GM19043 (cell line): ENCODE measurements at regions not wholly inside any gene's neighbourhood (a gene's known extent, or its start where the extent isn't known, plus 50 kb on each side); places are given as distances from the start of the nearest gene placed in this dataset.
"Not testable (repeated sequence)": the region's sequence is repeated elsewhere in the genome, so short reads cannot be mapped to it uniquely, and the experiment has no call there.

Experiments used
- ATAC-seq: cut with Tn5 transposase; IDR thresholded peaks from one replicate; pipeline ENCODE4 v1.9.1; 2021; ENCODE audit warnings: low read depth; ENCODE audit not compliant: unreplicated experiment

DNA sequence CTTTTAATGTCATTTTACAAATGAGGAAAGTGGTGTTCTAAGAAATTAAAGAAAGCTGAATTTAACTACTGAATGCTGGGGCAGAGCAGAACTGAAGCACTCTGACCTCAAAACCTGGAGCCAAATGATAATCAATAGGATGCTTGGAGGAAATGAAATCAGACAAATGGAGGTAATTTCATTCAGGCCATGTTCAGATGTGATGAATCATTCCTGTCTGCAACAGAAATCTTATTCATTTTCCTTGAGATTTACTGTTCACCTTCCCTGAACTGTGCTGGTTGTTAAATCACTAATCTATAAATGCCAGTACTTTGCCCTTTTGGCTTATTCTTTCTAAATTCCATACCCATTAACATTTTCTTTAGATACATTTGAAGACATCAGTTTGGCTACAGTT is 85.6 kb upstream of the SNX7 start:
- ATAC-seq = no peak

- no peak for ATAC-seq
Observed at GRCh38 chr1:98565951-98566350, 95.6 kb upstream of the SNX7 start.

GRCh38 chr1:98559291-98559690 is 102.2 kb upstream of the SNX7 start:
- ATAC-seq = no peak

GRCh38 chr1:98557895-98558294 is 103.6 kb upstream of the SNX7 start:
- no peak for ATAC-seq

GRCh38 chr1:98556521-98557158 is 104.9 kb upstream of the SNX7 start:
- ATAC-seq = no peak

DNA sequence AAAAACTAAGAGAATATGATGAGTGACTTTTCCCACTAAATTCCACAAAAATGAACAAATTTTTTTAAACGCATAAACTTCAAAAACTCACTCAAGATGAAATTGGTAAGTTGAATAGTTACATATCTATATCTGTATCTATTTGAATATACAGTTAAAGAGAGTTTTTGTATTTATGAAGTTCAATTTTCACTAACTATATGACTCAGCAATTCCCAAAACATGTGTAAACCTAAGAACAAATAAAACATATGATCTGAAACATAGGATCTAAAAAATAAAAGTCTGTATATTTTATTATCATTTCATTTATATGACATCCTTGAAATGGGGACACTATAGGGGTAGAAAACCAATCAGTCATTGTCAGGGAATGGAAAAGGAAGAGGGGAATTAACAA is 105.7 kb upstream of the SNX7 start:
- ATAC-seq = no peak

- not testable (repeated sequence) for ATAC-seq
Observed at GRCh38 chr1:98552576-98553074, 108.9 kb upstream of the SNX7 start.

DNA sequence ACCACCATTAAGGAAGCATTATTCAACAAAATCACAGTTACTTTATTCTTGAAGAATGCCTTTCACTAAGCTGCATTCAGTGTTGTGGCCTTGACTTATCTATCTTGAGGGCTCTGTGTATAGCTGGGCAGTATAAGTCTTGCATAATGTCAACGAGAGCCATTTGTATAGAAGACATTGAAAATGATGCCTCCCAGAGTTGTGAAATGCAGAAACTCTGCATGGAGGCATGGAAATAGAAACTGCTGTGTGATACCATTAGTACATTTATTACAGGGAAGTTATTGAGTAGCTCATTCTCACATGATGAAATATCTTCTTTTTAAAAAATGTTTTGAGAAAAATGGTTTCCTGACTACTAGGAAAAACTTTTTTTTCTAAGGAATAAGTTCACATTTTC is 111.4 kb upstream of the SNX7 start:
- no peak for ATAC-seq

DNA sequence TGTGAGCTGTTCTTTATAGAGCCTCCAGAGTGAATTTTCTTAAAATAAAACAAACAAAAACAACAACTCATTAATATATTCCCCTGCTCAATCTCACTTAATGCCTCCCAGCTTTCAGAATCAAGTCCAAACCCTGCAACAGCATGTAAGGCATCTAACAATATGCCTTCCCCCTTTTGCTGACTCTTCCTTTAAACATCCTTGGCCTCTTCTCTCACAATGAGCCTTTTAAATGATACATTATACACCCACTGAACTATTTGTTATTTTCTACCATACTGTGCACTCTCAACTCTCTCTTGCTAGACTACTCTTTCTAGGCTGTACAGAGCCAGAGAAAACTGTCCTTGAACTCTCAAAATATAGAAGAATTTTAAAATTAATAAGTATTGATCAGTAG is 115.2 kb upstream of the SNX7 start:
- ATAC-seq = no peak

DNA sequence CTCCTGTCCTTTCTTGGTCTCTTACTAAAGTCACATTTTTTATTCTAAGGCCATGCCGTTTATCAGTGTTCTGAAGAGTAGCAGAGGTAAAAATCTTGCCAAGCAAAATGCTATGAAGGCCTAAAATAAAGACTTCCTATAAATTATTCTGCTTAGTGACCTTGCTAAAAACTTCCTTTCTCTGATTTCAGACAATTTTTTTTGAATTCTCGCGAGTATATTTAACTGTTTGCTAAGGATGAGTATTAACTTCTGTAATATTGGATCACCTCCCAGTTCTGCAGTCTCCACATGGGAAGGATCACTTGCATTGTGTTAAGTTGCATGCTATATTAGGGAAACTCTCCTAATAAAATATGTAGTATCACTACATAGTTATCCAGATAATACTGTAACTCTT is 123.4 kb upstream of the SNX7 start:
- ATAC-seq = no peak

DNA sequence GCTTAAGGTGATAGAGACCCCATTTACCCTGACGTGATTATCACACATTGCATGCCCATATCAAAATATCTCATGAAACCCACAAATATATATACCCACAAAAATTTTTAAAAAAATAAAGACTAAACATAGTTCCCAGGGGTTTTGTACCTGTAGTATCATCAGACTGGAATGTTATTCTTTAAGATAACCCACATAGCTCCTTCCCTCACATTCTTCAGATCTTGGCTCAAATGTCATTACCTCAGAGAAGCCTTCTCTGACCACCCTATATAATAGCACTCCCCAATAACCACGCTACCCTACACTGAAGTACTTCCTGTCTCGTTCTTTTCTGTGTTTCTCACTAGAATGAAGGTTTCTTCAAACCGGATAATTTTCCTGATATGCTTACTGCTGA is 138.3 kb upstream of the SNX7 start:
- ATAC-seq = no peak

GRCh38 chr1:98516306-98516705 is 145.2 kb upstream of the SNX7 start:
- ATAC-seq = no peak

GRCh38 chr1:98515744-98516143 is 145.8 kb upstream of the SNX7 start:
- ATAC-seq = no peak

DNA sequence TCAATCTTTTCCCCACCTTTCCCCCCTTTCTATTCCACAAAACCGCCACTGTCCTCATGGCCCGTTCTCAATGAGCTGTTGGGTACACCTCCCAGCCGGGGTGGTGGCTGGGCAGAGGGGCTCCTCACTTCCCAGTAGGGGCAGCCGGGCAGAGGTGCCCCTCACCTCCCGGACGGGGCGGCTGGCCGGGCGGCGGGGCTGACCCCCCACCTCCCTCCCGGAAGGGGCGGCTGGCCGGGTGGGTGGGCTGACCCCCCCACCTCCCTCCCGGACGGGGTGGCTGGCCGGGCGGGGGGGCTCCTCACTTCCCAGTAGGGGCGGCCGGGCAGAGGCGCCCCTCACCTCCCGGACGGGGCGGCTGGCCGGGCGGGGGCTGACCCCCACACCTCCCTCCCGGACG is 149.3 kb upstream of the SNX7 start:
- ATAC-seq = not testable (repeated sequence)

GRCh38 chr1:98503771-98504170 is 157.8 kb upstream of the SNX7 start:
- no peak for ATAC-seq

- no peak for ATAC-seq
Observed at GRCh38 chr1:98502937-98503336, 158.6 kb upstream of the SNX7 start.

DNA sequence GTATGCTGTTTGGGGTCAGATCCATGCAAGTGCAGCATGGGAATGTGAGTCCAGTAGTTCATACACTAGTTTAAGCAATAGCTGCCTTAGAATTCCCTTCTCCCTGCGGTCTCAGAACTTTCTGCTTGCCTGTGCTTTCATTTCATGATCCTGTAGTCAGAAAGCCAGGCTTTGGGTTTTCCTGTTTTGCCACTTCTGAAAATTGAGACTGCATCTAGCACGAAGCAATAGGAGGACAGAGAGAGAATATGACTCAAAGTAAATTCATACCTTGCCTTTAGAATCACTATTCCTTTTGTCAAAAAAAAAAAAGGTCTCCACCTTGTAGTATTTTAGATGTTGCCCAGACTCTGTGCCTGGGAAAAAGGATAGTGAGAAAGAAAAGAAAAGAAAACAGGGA is 161.2 kb upstream of the SNX7 start:
- no peak for ATAC-seq

GRCh38 chr1:98498651-98499050 is 162.9 kb upstream of the SNX7 start:
- no peak for ATAC-seq

DNA sequence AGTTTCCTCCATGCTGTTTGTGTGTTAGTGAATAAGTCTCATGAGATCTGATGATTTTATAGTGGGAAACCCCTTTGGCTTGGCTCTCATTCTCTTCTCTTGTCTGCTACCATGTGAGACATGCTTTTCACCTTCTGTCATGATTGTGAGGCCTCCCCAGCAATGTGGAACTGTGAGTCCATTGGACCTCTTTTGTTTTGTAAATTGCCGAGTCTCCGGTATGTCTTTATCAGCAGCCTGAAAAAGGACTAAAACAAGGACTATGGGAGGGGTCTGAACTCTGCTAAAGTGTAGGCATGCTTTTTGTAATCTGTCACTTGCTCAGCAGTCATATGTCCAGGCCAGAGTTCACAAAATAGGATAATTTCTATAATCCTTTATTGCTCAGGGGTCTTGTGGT is 164.0 kb upstream of the SNX7 start:
- ATAC-seq = no peak

GRCh38 chr1:98496256-98496995 is 165.1 kb upstream of the SNX7 start:
- ATAC-seq = no peak

- ATAC-seq = no peak
Observed at GRCh38 chr1:98493469-98493868, 168.1 kb upstream of the SNX7 start.

DNA sequence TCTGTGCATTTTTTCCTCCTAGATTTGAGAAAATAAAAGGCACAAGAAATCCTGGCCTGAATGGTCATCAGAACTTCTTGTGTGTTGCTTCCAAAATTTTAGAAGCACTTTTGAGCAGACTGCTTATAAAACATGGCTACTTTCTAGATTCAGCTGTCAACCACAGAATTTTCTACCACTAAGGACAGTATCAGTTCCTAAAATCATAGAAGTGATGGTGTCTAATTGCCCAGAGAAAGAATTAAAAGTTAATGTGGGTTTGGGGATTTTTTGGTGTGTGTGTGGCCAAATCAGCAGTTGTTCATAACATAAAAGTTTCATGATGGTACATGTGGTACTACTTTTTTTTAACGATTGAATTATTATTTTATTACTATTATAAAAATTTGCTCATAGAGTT is 171.4 kb upstream of the SNX7 start:
- no peak for ATAC-seq
